ENCODE measurements at regions not wholly inside any gene's neighbourhood (a gene's known extent, or its start where the extent isn't known, plus 50 kb on each side); places are given as distances from the start of the nearest gene placed in this dataset.

DNA sequence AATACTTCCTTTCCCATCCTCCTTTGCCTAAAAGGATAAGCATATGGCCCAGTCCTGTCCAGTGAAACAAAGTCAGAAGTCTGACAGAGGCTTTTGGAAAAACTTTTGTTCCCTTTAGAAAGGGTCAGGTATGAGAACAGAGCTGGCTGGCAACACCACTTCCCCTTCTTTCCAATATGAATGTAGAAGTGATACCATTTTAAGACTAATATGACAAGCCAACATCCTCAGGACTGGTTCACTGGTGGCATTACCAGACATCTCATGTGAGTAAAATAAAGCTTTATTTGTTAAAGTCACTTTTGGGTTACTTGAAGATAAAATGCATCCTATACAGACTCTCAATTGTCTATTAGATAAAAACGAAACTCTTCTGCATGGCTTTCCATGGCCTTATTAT, 83.6 kb upstream of the PTCHD1 start:
- TF ChIP-seq, protein P1, sequence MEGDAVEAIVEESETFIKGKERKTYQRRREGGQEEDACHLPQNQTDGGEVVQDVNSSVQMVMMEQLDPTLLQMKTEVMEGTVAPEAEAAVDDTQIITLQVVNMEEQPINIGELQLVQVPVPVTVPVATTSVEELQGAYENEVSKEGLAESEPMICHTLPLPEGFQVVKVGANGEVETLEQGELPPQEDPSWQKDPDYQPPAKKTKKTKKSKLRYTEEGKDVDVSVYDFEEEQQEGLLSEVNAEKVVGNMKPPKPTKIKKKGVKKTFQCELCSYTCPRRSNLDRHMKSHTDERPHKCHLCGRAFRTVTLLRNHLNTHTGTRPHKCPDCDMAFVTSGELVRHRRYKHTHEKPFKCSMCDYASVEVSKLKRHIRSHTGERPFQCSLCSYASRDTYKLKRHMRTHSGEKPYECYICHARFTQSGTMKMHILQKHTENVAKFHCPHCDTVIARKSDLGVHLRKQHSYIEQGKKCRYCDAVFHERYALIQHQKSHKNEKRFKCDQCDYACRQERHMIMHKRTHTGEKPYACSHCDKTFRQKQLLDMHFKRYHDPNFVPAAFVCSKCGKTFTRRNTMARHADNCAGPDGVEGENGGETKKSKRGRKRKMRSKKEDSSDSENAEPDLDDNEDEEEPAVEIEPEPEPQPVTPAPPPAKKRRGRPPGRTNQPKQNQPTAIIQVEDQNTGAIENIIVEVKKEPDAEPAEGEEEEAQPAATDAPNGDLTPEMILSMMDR (IDR thresholded peaks at IDR 0.05; ENCODE audit: borderline replicate concordance, extremely low read depth, low read length, poor library complexity, severe bottlenecking), result no peak
- no peak for TF ChIP-seq EZH2 (IDR thresholded peaks at IDR 0.05; ENCODE audit: borderline replicate concordance, low read depth, low read length, severe bottlenecking)

Data from DND-41 (cell line).